Dedifferentiated amniotic fluid mesenchymal stem cell (primary cell): ENCODE measurements at regions not wholly inside any gene's neighbourhood (a gene's known extent, or its start where the extent isn't known, plus 50 kb on each side); places are given as distances from the start of the nearest gene placed in this dataset.

Experiments
- DNase-seq: peaks from one replicate; pipeline ENCODE4 v3.0.0-alpha.2; 2016; ENCODE audit errors: extremely low spot score

- no peak for DNase-seq
Measured at GRCh38 chr3:13174011-13174802, 101.0 kb upstream of the IQSEC1 start.

GRCh38 chr3:13173186-13173585 is 100.0 kb upstream of the IQSEC1 start:
- no peak for DNase-seq

GRCh38 chr3:13172644-13173013 is 99.4 kb upstream of the IQSEC1 start:
- DNase-seq, result no peak

- DNase-seq, result no peak
Measured at GRCh38 chr3:13171704-13172643, 98.7 kb upstream of the IQSEC1 start.

- no peak for DNase-seq
Measured at GRCh38 chr3:13170317-13170716, 97.1 kb upstream of the IQSEC1 start.

GRCh38 chr3:13168391-13168790 is 95.2 kb upstream of the IQSEC1 start:
- no peak for DNase-seq

GRCh38 chr3:13167829-13168228 is 94.6 kb upstream of the IQSEC1 start:
- DNase-seq, result no peak

GRCh38 chr3:13167064-13167743 is 94.0 kb upstream of the IQSEC1 start:
- no peak for DNase-seq

GRCh38 chr3:13166243-13167063 is 93.2 kb upstream of the IQSEC1 start:
- DNase-seq, result no peak

- DNase-seq, result no peak
Measured at GRCh38 chr3:13165576-13165975, 92.3 kb upstream of the IQSEC1 start.

- no peak for DNase-seq
Measured at GRCh38 chr3:13164893-13165492, 91.8 kb upstream of the IQSEC1 start.

GRCh38 chr3:13163848-13164382 is 90.7 kb upstream of the IQSEC1 start:
- no peak for DNase-seq

GRCh38 chr3:13162549-13163320 is 89.5 kb upstream of the IQSEC1 start:
- DNase-seq, result no peak

- no peak for DNase-seq
Measured at GRCh38 chr3:13161771-13162535, 88.7 kb upstream of the IQSEC1 start.

GRCh38 chr3:13161021-13161759 is 88.0 kb upstream of the IQSEC1 start:
- DNase-seq, result no peak

GRCh38 chr3:13160619-13161018 is 87.4 kb upstream of the IQSEC1 start:
- no peak for DNase-seq

GRCh38 chr3:13159890-13160289 is 86.7 kb upstream of the IQSEC1 start:
- DNase-seq, result peak; percentile 39

GRCh38 chr3:13158871-13159270 is 85.6 kb upstream of the IQSEC1 start:
- no peak for DNase-seq
